H9 (cell line): ENCODE measurements at regions not wholly inside any gene's neighbourhood (a gene's known extent, or its start where the extent isn't known, plus 50 kb on each side); places are given as distances from the start of the nearest gene placed in this dataset.

ENCODE experiments used
- DNase-seq: peaks from one replicate; pipeline ENCODE4 v3.0.0-alpha.2; 2017
- H2AFZ ChIP-seq: one replicate; pipeline ENCODE4 v1.6.1; 2013; ENCODE audit warnings: mild to moderate bottlenecking, low read length, control low read depth, moderate library complexity
- H2AK5ac ChIP-seq: 2 replicates; pipeline ENCODE4 v1.6.1; 2013; ENCODE audit warnings: low read length, control low read depth, mixed read lengths; ENCODE audit not compliant: insufficient read length
- H2BK120ac ChIP-seq: one replicate; pipeline ENCODE4 v1.6.1; 2013; ENCODE audit warnings: low read depth, mild to moderate bottlenecking, low read length, control low read depth, inconsistent platforms; ENCODE audit not compliant: poor library complexity, severe bottlenecking
- H2BK12ac ChIP-seq: 2 replicates; pipeline ENCODE4 v1.6.1; 2013; ENCODE audit warnings: low read length, control low read depth, mixed read lengths, low read depth; ENCODE audit not compliant: insufficient read length
- H2BK15ac ChIP-seq: 2 replicates; pipeline ENCODE4 v1.6.1; 2013; ENCODE audit warnings: low read depth, low read length, control low read depth
- H2BK20ac ChIP-seq: one replicate; pipeline ENCODE4 v1.6.1; 2013; ENCODE audit warnings: low read depth, mild to moderate bottlenecking, low read length, control low read depth, inconsistent platforms; ENCODE audit not compliant: poor library complexity, severe bottlenecking
- H2BK5ac ChIP-seq: 2 replicates; pipeline ENCODE4 v1.6.1; 2013; ENCODE audit warnings: low read length, control low read depth, mixed read lengths; ENCODE audit not compliant: insufficient read length
- H3K14ac ChIP-seq: 2 replicates; pipeline ENCODE4 v1.6.1; 2013; ENCODE audit warnings: low read length, control low read depth; ENCODE audit not compliant: insufficient read depth
- H3K18ac ChIP-seq: 2 replicates; pipeline ENCODE4 v1.6.1; 2013; ENCODE audit warnings: low read depth, mild to moderate bottlenecking, mixed read lengths, low read length, control low read depth; ENCODE audit not compliant: insufficient read length
- H3K23ac ChIP-seq: 2 replicates; pipeline ENCODE4 v1.6.1; 2013; ENCODE audit warnings: low read length, control low read depth, mixed read lengths, low read depth; ENCODE audit not compliant: insufficient read length
- H3K23me2 ChIP-seq: 2 replicates; pipeline ENCODE4 v1.6.1; 2013; ENCODE audit warnings: low read depth, mild to moderate bottlenecking, mixed read lengths, low read length, control low read depth; ENCODE audit not compliant: insufficient read length, poor library complexity, severe bottlenecking
- H3K27ac ChIP-seq: 2 replicates; pipeline ENCODE4 v1.5.1; 2013; ENCODE audit warnings: low read length, control low read depth, mixed read lengths, low read depth; ENCODE audit not compliant: insufficient read length
- H3K27me3 ChIP-seq: 2 replicates; pipeline ENCODE4 v1.6.1; 2013; ENCODE audit warnings: low read length, control low read depth, inconsistent platforms; ENCODE audit not compliant: insufficient read depth
- H3K4ac ChIP-seq: 2 replicates; pipeline ENCODE4 v1.6.1; 2013; ENCODE audit warnings: low read depth, mild to moderate bottlenecking, control low read depth, inconsistent platforms, low read length, moderate library complexity
- H3K4me1 ChIP-seq: 2 replicates; pipeline ENCODE4 v1.6.1; 2013; ENCODE audit warnings: low read length, control low read depth, inconsistent platforms; ENCODE audit not compliant: insufficient read depth
- H3K4me2 ChIP-seq: 2 replicates; pipeline ENCODE4 v1.6.1; 2013; ENCODE audit warnings: low read length, control low read depth, mixed read lengths; ENCODE audit not compliant: insufficient read length, insufficient read depth
- H3K56ac ChIP-seq: 2 replicates; pipeline ENCODE4 v1.6.1; 2013; ENCODE audit warnings: low read depth, mild to moderate bottlenecking, mixed read lengths, low read length, control low read depth; ENCODE audit not compliant: insufficient read length
- H3K79me1 ChIP-seq: 2 replicates; pipeline ENCODE4 v1.6.1; 2013; ENCODE audit warnings: low read depth, mild to moderate bottlenecking, moderate library complexity, low read length, control low read depth, inconsistent platforms; ENCODE audit not compliant: insufficient read depth, poor library complexity, severe bottlenecking
- H3K79me2 ChIP-seq: 2 replicates; pipeline ENCODE4 v1.6.1; 2013; ENCODE audit warnings: low read length, control low read depth, inconsistent platforms; ENCODE audit not compliant: insufficient read depth
- H3K9ac ChIP-seq: 2 replicates; pipeline ENCODE4 v1.6.1; 2013; ENCODE audit warnings: low read length, control low read depth, mixed read lengths; ENCODE audit not compliant: insufficient read length; ENCODE audit errors: extremely low read depth
- H3K9me3 ChIP-seq: one replicate; pipeline ENCODE4 v1.6.1; 2013; ENCODE audit warnings: low read depth, low read length, inconsistent platforms; ENCODE audit not compliant: control insufficient read depth
- H3T11ph ChIP-seq: one replicate; pipeline ENCODE4 v1.6.1; 2013; ENCODE audit warnings: mild to moderate bottlenecking, low read length, control low read depth, inconsistent platforms
- H4K20me1 ChIP-seq: one replicate; pipeline ENCODE4 v1.6.1; 2013; ENCODE audit not compliant: control insufficient read depth, insufficient read length, insufficient read depth
- H4K5ac ChIP-seq: 2 replicates; pipeline ENCODE4 v1.6.1; 2013; ENCODE audit warnings: low read depth, mild to moderate bottlenecking, mixed read lengths, low read length, control low read depth; ENCODE audit not compliant: insufficient read length
- H4K8ac ChIP-seq: replicated peaks from 2 replicates; pipeline ENCODE4 v1.6.1; 2013; ENCODE audit warnings: low read length, control low read depth, mixed read lengths, low read depth; ENCODE audit not compliant: insufficient read length
- H4K91ac ChIP-seq: 2 replicates; pipeline ENCODE4 v1.6.1; 2013; ENCODE audit warnings: low read depth, mild to moderate bottlenecking, moderate library complexity, mixed read lengths, low read length, control low read depth; ENCODE audit not compliant: insufficient read length
- H3K27ac Mint-ChIP-seq, 3 experiments: 2 replicates in 2 of 3; 3 replicates in 1 of 3; pipeline ENCODE4 v1.8.0; 2020 to 2021; ENCODE audit warnings: mixed read lengths in 3 of 3, mild to moderate bottlenecking in 1 of 3, moderate library complexity in 1 of 3
- H3K27me3 Mint-ChIP-seq: 2 replicates; pipeline ENCODE4 v1.8.0; 2021; ENCODE audit warnings: low read depth, mild to moderate bottlenecking, moderate library complexity, mixed read lengths
- H3K36me3 Mint-ChIP-seq, 3 experiments: 2 replicates in 2 of 3; 3 replicates in 1 of 3; pipeline ENCODE4 v1.8.0; 2020 to 2021; ENCODE audit warnings: low read depth in 3 of 3, mixed read lengths in 3 of 3; ENCODE audit not compliant: insufficient read depth in 1 of 3
- H3K4me1 Mint-ChIP-seq, 2 experiments: 2 replicates each; pipeline ENCODE4 v1.8.0; 2020; ENCODE audit warnings: mixed read lengths in 2 of 2
- H3K4me3 Mint-ChIP-seq, 2 experiments: 2 replicates in 1 of 2; 3 replicates in 1 of 2; pipeline ENCODE4 v1.8.0; 2020 to 2021; ENCODE audit warnings: mild to moderate bottlenecking in 2 of 2, mixed read lengths in 2 of 2, moderate library complexity in 1 of 2
- H3K9me3 Mint-ChIP-seq, 2 experiments: 2 replicates in 1 of 2; 3 replicates in 1 of 2; pipeline ENCODE4 v1.8.0; 2020; ENCODE audit warnings: mild to moderate bottlenecking in 2 of 2, mixed read lengths in 2 of 2, moderate library complexity in 1 of 2
- CTCF ChIP-seq: fragments of 200-600 bp; sonication (generic); conservative IDR thresholded peaks from 3 replicates; pipeline ENCODE4 v1.8.0; 2021; ENCODE audit warnings: antibody characterized with exemption, mild to moderate bottlenecking
- WGBS: extraction: QIAGEN DNeasy Blood & Tissue Kit; methylation state at CpG from one replicate; pipeline ENCODE4 v1.1.7; 2013; ENCODE audit warnings: missing lambda C conversion rate, low lambda C conversion rate, mixed read lengths; ENCODE audit not compliant: insufficient read length; ENCODE audit errors: extremely low coverage; 5-methylcytosine and 5-hydroxymethylcytosine counted together

- no peak overlapping the region for H3K27ac Mint-ChIP-seq
- H3K4me1 Mint-ChIP-seq, result no peaks in the 10 kb centered on the region; a peak in 1 of 4 replicates
- no CpG with 5 or more reads among the region's 3 CpGs for WGBS
- Histone ChIP-seq H2BK120ac (no peak overlapping the region), H3K79me1 (no peaks in the 10 kb centered on the region), H2BK20ac (no peak overlapping the region), H2AFZ (no peak overlapping the region), H2BK5ac (no peak overlapping the region), H3K79me2 (no peaks in the 10 kb centered on the region), H4K8ac (no peak overlapping the region), H4K20me1 (no peaks in the 10 kb centered on the region), H3K27ac (no peak overlapping the region), H3K18ac (no peak overlapping the region), H2AK5ac (no peak overlapping the region), H3K4ac (no peak overlapping the region), H3K9me3 (peaks cover 42% of the 10 kb centered on the region), H2BK12ac (no peak overlapping the region), H3K4me2 (no peak overlapping the region), H3T11ph (no peak overlapping the region), H3K56ac (no peak overlapping the region), H4K91ac (no peak overlapping the region), H3K14ac (no peak overlapping the region), H3K27me3 (no peaks in the 10 kb centered on the region), H3K9ac (no peak overlapping the region), H3K23me2 (no peaks in the 10 kb centered on the region), H3K4me1 (no peaks in the 10 kb centered on the region), H2BK15ac (no peak overlapping the region), H3K23ac (no peak overlapping the region), H4K5ac (no peak overlapping the region)
- peaks cover 4% of the 10 kb centered on the region; the same call in 1 of the 2 replicates for H3K27me3 Mint-ChIP-seq
- peaks cover 27 to 60% of the 10 kb centered on the region in 2 experiments for H3K9me3 Mint-ChIP-seq
- no peak for DNase-seq
- peaks cover 44 to 56% (median 48%) of the 10 kb centered on the region in 3 experiments for H3K36me3 Mint-ChIP-seq
- TF ChIP-seq CTCF, result no peak
- H3K4me3 Mint-ChIP-seq, result no peak overlapping the region
Observed at GRCh38 chr6:76593668-76594067, 521.2 kb upstream of the IMPG1 start.
